ENCODE measurements at regions not wholly inside any gene's neighbourhood (a gene's known extent, or its start where the extent isn't known, plus 50 kb on each side); places are given as distances from the start of the nearest gene placed in this dataset.

DNA sequence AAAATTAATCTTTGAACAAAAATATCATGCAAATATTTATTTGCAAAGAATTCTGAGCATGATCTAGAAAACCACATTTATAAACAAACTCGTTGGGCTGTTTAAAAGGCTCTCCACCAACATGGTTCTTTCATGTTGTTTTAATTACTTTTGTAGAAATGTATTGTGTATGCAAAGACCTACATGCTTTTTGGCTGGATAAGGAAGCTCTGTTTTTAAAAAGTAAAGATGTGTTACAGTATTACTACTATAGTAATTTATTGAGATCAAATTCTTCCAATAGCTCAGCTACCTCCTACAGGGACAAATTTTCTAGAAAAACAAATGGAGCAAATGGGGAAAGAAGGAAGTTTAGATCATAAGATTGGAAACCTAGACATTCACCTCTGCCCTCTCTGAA is 177.5 kb upstream of the TTC29 start:
- no peak for DNase-seq (ENCODE audit: low spot score)
- no peak overlapping the region for H3K27ac ChIP-seq
- no peaks in the 10 kb centered on the region for H3K36me3 ChIP-seq
- H3K9me3 ChIP-seq = no peaks in the 10 kb centered on the region
- WGBS = 13% methylated on average over 1 of the region's 1 CpG
- intact Hi-C loops (cut with DNase I) = loop anchor here (10.0 kb wide), 1 partner anchor 192 kb away; no protein-coding TSS in a partner anchor
- H3K4me3 ChIP-seq = no peak overlapping the region
- H3K4me1 ChIP-seq (replicated peaks) = peaks cover 3% of the 10 kb centered on the region
- TF ChIP-seq, protein P1, sequence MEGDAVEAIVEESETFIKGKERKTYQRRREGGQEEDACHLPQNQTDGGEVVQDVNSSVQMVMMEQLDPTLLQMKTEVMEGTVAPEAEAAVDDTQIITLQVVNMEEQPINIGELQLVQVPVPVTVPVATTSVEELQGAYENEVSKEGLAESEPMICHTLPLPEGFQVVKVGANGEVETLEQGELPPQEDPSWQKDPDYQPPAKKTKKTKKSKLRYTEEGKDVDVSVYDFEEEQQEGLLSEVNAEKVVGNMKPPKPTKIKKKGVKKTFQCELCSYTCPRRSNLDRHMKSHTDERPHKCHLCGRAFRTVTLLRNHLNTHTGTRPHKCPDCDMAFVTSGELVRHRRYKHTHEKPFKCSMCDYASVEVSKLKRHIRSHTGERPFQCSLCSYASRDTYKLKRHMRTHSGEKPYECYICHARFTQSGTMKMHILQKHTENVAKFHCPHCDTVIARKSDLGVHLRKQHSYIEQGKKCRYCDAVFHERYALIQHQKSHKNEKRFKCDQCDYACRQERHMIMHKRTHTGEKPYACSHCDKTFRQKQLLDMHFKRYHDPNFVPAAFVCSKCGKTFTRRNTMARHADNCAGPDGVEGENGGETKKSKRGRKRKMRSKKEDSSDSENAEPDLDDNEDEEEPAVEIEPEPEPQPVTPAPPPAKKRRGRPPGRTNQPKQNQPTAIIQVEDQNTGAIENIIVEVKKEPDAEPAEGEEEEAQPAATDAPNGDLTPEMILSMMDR (IDR thresholded peaks at IDR 0.05) = no peak
- TF ChIP-seq POLR2A (IDR thresholded peaks at IDR 0.05) (no peak), POLR2AphosphoS5 (IDR thresholded peaks at IDR 0.05) (no peak)
- no peaks in the 10 kb centered on the region for H3K27me3 ChIP-seq (replicated peaks; ENCODE audit: insufficient read depth)

DNA sequence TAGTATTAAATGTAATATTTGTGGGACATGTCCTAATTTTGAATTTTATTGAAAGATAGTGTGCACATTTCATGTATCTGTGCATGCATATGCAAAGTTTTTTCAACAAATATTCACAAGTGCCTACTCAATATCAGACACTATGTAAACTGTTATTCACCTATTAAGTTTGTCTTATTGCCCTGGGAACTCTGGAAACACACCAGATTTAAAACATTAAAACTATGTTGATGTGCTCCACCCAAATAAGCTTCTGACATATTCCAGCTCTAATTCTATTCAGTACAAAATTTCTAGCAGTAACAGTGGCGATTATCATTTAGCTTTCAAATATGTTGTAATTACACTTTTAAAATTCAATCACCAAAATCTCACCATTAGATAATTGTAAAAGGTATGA is 183.1 kb upstream of the TTC29 start:
- WGBS = 95% methylated on average over 1 of the region's 1 CpG
- Histone ChIP-seq H3K27me3 (replicated peaks; ENCODE audit: insufficient read depth) (no peaks in the 10 kb centered on the region), H3K27ac (no peak overlapping the region), H3K4me3 (no peak overlapping the region), H3K4me1 (replicated peaks) (no peaks in the 10 kb centered on the region), H3K36me3 (no peaks in the 10 kb centered on the region), H3K9me3 (no peaks in the 10 kb centered on the region)
- no peak for DNase-seq (ENCODE audit: low spot score)
- no peak for TF ChIP-seq POLR2AphosphoS5 (IDR thresholded peaks at IDR 0.05)
- TF ChIP-seq, protein P1 (IDR thresholded peaks at IDR 0.05) = no peak
- TF ChIP-seq POLR2A (IDR thresholded peaks at IDR 0.05) = no peak
- intact Hi-C loops (cut with DNase I) = loop anchor here (10.0 kb wide), 1 partner anchor 186 kb away; no protein-coding TSS in a partner anchor

DNA sequence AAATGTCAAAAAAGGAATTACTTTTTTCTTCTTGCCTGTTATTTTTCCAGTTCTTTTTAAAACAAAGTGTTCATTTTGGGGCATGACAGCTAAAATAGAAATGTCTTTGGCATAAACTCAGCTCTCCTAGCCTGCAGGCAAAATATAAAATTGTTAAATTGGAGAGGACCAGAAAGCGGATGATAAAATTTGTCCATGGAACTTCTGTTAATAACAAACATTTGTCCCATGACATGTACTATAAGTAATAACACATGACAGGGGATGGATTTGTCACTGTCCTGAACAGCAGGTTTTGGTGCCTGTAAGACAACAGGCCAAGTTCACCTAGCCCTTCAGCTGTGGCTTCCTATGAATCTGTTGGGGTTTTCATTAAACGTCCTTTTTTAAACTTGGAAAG is 184.0 kb upstream of the TTC29 start:
- H3K9me3 ChIP-seq = no peaks in the 10 kb centered on the region
- no peaks in the 10 kb centered on the region for H3K27me3 ChIP-seq (replicated peaks; ENCODE audit: insufficient read depth)
- no peak overlapping the region for H3K27ac ChIP-seq
- H3K36me3 ChIP-seq = no peaks in the 10 kb centered on the region
- no peak for DNase-seq (ENCODE audit: low spot score)
- no peak for TF ChIP-seq POLR2A (IDR thresholded peaks at IDR 0.05)
- TF ChIP-seq POLR2AphosphoS5 (IDR thresholded peaks at IDR 0.05) = no peak
- TF ChIP-seq, protein P1 (IDR thresholded peaks at IDR 0.05) = no peak
- intact Hi-C loops (cut with DNase I) = loop anchor here (10.0 kb wide), 1 partner anchor 185 kb away; no protein-coding TSS in a partner anchor
- 65% methylated on average over 2 of the region's 2 CpGs for WGBS
- no peak overlapping the region for H3K4me3 ChIP-seq
- no peaks in the 10 kb centered on the region for H3K4me1 ChIP-seq (replicated peaks)

GRCh38 chr4:147134536-147135210 is 189.0 kb upstream of the TTC29 start:
- H3K4me1 ChIP-seq (replicated peaks) = no peaks in the 10 kb centered on the region

More at GRCh38 chr4:147134536-147135210, 189.0 kb upstream of the TTC29 start:
- no peak overlapping the region for H3K4me3 ChIP-seq
- no peaks in the 10 kb centered on the region for H3K36me3 ChIP-seq
- no peak overlapping the region for H3K27ac ChIP-seq
- TF ChIP-seq POLR2AphosphoS5 (IDR thresholded peaks at IDR 0.05) = no peak
- no peak for TF ChIP-seq POLR2A (IDR thresholded peaks at IDR 0.05)
- TF ChIP-seq, protein P1 (IDR thresholded peaks at IDR 0.05) = no peak
- H3K27me3 ChIP-seq (replicated peaks; ENCODE audit: insufficient read depth) = no peaks in the 10 kb centered on the region
- no peaks in the 10 kb centered on the region for H3K9me3 ChIP-seq
- WGBS = 38% methylated on average over 4 of the region's 4 CpGs
- intact Hi-C loops (cut with DNase I) = no loop called here
- DNase-seq (ENCODE audit: low spot score) = no peak

Measured in prostate gland (tissue), 2 donors.